ENCODE measurements at regions not wholly inside any gene's neighbourhood (a gene's known extent, or its start where the extent isn't known, plus 50 kb on each side); places are given as distances from the start of the nearest gene placed in this dataset.

- POLR2A ChIA-PET: no interaction called here
- H3K36me3 ChIP-seq (ENCODE audit: control insufficient read depth, insufficient read depth, low read length): no peaks in the 10 kb centered on the region
- no peak for TF ChIP-seq C11orf30 (IDR thresholded peaks at IDR 0.05; ENCODE audit: low read depth)
- no peak for TF ChIP-seq PCBP2 (IDR thresholded peaks at IDR 0.05; ENCODE audit: low read depth, low read length, poor library complexity, severe bottlenecking)
- TF ChIP-seq ZNF24 (IDR thresholded peaks at IDR 0.05): no peak
- no peak for TF ChIP-seq ZEB2 (IDR thresholded peaks at IDR 0.05)
- TF ChIP-seq ADNP (tag; IDR thresholded peaks at IDR 0.05): no peak
- no peak for TF ChIP-seq ZNF23 (CRISPR knock-in tag; IDR thresholded peaks at IDR 0.05)
- no peak for TF ChIP-seq ZNF217 (CRISPR knock-in tag; IDR thresholded peaks at IDR 0.05)
- no peak for TF ChIP-seq MNT (conservative IDR thresholded peaks at IDR 0.05)
- TF ChIP-seq SMAD3 (CRISPR knock-in tag; conservative IDR thresholded peaks at IDR 0.05): no peak
- TF ChIP-seq GTF2A2 (tag; IDR thresholded peaks at IDR 0.05): no peak
- TF ChIP-seq PREB (CRISPR knock-in tag; IDR thresholded peaks at IDR 0.05): no peak
- TF ChIP-seq ZC3H11A (IDR thresholded peaks at IDR 0.05; ENCODE audit: low read depth, low read length): no peak
- no peak for TF ChIP-seq PHF20 (IDR thresholded peaks at IDR 0.05; ENCODE audit: partially characterized antibody)
- TF ChIP-seq DMBX1 (CRISPR knock-in tag; IDR thresholded peaks at IDR 0.05; ENCODE audit: borderline replicate concordance): no peak
- TF ChIP-seq ZNF124 (CRISPR knock-in tag; IDR thresholded peaks at IDR 0.05): no peak
- no peak for TF ChIP-seq SFPQ (IDR thresholded peaks at IDR 0.05; ENCODE audit: low read depth, low read length)
- ATAC-seq: no peak
- peaks cover 7% of the 10 kb centered on the region; the same call in 1 of the 2 replicates for H4K20me1 ChIP-seq (replicated peaks; ENCODE audit: control insufficient read depth, insufficient read depth, low read length)
- no TSS peak for BruUV-seq (replicated peaks)
- in situ Hi-C loops (cut with MboI): no loop called here
- H3K79me2 ChIP-seq (ENCODE audit: control insufficient read depth, insufficient read depth, low read length): no peaks in the 10 kb centered on the region
- H3K9me3 ChIP-seq (replicated peaks; ENCODE audit: control insufficient read depth, insufficient read depth, low read depth, low read length): no peaks in the 10 kb centered on the region
- no peak overlapping the region for H3K27ac ChIP-seq (ENCODE audit: extremely low read depth, low read depth, low read length)
- H2AFZ ChIP-seq (ENCODE audit: low read depth, low read length): no peak overlapping the region
- no peak overlapping the region for H3K9ac ChIP-seq (ENCODE audit: insufficient read depth in 1 of 2, low read depth in 2 of 2, low read length in 2 of 2)
- H3K27me3 ChIP-seq (ENCODE audit: control insufficient read depth in 2 of 2, insufficient read depth in 2 of 2, low read length in 2 of 2): peaks cover 6 to 86% of the 10 kb centered on the region in 2 experiments; a peak in 4 of 5 replicates
- no peak overlapping the region for H3K4me2 ChIP-seq (ENCODE audit: insufficient read depth, low read length)
- no peak for FAIRE-seq
- CTCF ChIA-PET (ENCODE audit: low intra/inter-chr PET ratio): no interaction called here
- no peak for DNase-seq (ENCODE audit: extremely low read depth in 1 of 4, low spot score in 3 of 4)
- no peaks in the 10 kb centered on the region for H3K4me1 ChIP-seq (replicated peaks in 1 of 2; ENCODE audit: control insufficient read depth in 2 of 2, insufficient read depth in 2 of 2, low read length in 2 of 2)
- H3K4me3 ChIP-seq: no peak overlapping the region
- WGBS (ENCODE audit: insufficient coverage, low coverage, missing lambda C conversion rate): 1% methylated on average over 7 of the region's 7 CpGs
- intact Hi-C loops (cut with micrococcal nuclease): no loop called here
- peaks cover 2% of the 10 kb centered on the region for H3K9me1 ChIP-seq (ENCODE audit: control insufficient read depth, insufficient read depth, low read length)
These were observed 165.1 kb upstream of the GLI2 start for GRCh38 chr2:120570546-120570945.
